PFSK-1 (cell line): ENCODE measurements at regions not wholly inside any gene's neighbourhood (a gene's known extent, or its start where the extent isn't known, plus 50 kb on each side); places are given as distances from the start of the nearest gene placed in this dataset.

Experiments
- FOXP2 ChIP-seq: optimal IDR thresholded peaks from 2 replicates; pipeline ENCODE3; 2011; ENCODE audit warnings: borderline replicate concordance, control low read depth, inconsistent platforms; ENCODE audit not compliant: insufficient read depth; ENCODE audit errors: extremely low read length, extremely low read depth
- POLR2AphosphoS5 ChIP-seq: IDR thresholded peaks from 2 replicates; pipeline ENCODE4 v1.6.1; 2012; ENCODE audit warnings: low read depth, mild to moderate bottlenecking, control low read depth, low read length, moderate library complexity
- SIN3A ChIP-seq: IDR thresholded peaks from 2 replicates; pipeline ENCODE4 v1.6.1; 2012; ENCODE audit warnings: mild to moderate bottlenecking, low read length, moderate library complexity, borderline replicate concordance; ENCODE audit not compliant: insufficient read depth
- TAF1 ChIP-seq: IDR thresholded peaks from 2 replicates; pipeline ENCODE4 v1.6.1; 2012; ENCODE audit warnings: low read length, control low read depth, borderline replicate concordance; ENCODE audit not compliant: insufficient read depth
- TF ChIP-seq, protein P1 (sequence below), 2 experiments: IDR thresholded peaks; 2 replicates each; pipeline versions ENCODE4 v1.6.1 to v1.8.0; 2011 to 2012; ENCODE audit warnings: low read depth in 2 of 2, low read length in 2 of 2, control low read depth in 1 of 2, inconsistent platforms in 1 of 2, mild to moderate bottlenecking in 1 of 2, moderate library complexity in 1 of 2; ENCODE audit not compliant: insufficient read depth in 1 of 2

DNA sequence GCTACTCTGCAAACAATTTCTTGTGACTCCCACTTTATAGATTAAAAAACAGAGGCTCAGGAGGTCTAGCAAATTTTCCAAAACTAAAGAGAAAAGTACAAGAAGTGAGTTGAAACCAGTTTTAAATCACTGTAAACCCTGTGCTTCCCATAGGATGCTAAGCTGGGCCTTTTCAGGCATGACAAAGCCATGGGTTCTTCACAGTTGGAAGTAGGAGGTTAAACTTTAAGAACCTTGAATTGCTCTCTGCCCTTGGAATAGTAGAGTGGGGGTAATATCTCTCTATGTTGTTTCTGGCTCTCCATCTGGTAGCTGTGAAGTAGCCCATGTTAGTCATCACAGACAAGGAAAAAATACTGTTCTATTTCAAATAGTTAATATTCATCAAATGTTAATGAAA is 193.6 kb upstream of the SATB1 start:
- TF ChIP-seq POLR2AphosphoS5, result no peak
- TF ChIP-seq FOXP2, result no peak
- TF ChIP-seq, protein P1, sequence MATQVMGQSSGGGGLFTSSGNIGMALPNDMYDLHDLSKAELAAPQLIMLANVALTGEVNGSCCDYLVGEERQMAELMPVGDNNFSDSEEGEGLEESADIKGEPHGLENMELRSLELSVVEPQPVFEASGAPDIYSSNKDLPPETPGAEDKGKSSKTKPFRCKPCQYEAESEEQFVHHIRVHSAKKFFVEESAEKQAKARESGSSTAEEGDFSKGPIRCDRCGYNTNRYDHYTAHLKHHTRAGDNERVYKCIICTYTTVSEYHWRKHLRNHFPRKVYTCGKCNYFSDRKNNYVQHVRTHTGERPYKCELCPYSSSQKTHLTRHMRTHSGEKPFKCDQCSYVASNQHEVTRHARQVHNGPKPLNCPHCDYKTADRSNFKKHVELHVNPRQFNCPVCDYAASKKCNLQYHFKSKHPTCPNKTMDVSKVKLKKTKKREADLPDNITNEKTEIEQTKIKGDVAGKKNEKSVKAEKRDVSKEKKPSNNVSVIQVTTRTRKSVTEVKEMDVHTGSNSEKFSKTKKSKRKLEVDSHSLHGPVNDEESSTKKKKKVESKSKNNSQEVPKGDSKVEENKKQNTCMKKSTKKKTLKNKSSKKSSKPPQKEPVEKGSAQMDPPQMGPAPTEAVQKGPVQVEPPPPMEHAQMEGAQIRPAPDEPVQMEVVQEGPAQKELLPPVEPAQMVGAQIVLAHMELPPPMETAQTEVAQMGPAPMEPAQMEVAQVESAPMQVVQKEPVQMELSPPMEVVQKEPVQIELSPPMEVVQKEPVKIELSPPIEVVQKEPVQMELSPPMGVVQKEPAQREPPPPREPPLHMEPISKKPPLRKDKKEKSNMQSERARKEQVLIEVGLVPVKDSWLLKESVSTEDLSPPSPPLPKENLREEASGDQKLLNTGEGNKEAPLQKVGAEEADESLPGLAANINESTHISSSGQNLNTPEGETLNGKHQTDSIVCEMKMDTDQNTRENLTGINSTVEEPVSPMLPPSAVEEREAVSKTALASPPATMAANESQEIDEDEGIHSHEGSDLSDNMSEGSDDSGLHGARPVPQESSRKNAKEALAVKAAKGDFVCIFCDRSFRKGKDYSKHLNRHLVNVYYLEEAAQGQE (IDR thresholded peaks at IDR 0.05; ENCODE audit: insufficient read depth in 1 of 2, low read depth in 2 of 2, low read length in 2 of 2), result no peak
- TF ChIP-seq TAF1, result no peak
- no peak for TF ChIP-seq SIN3A

DNA sequence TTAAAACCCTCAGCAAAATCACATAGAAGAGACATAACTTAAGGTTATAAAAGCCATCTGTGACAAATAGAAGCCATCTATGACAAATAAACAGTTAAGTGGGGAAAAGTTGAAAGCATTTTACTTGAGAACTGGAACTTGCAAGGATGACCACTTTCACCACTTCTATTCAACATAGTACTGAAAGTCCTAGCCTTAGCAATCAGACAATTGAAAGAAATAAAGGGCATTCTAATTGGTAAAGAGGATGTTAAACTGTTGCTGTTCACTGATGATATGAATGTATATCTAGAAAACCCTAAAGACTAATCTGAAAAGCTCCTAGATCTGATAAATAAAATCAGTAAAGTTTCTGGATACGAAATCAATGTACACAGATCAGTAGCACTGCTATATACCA is 186.9 kb upstream of the SATB1 start:
- TF ChIP-seq, protein P1 (IDR thresholded peaks at IDR 0.05; ENCODE audit: insufficient read depth in 1 of 2, low read depth in 2 of 2, low read length in 2 of 2), result no peak
- no peak for TF ChIP-seq SIN3A

GRCh38 chr3:18609187-18609586 is 184.0 kb upstream of the SATB1 start:
- TF ChIP-seq FOXP2 (no peak), POLR2AphosphoS5 (no peak), SIN3A (no peak), TAF1 (no peak)
- TF ChIP-seq, protein P1 (IDR thresholded peaks at IDR 0.05; ENCODE audit: insufficient read depth in 1 of 2, low read depth in 2 of 2, low read length in 2 of 2), result no peak

DNA sequence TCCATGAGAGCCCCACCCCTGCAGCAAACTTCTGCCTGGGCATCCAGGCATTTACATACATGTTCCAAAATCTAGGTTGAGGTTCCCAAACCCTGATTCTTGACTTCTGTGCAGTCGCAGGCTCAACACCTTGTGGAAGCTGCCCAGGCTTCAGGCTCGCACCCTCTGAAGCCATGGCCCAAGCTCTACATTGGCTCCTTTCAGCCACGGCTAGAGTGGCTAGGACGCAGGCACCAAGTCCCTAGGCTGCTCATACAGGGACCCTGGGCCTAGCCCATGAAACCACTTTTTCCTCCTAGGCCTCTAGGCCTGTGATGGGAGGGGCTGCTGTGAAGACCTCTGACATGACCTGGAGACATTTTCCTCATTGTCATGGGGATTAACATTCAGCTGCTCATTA is 172.8 kb upstream of the SATB1 start:
- no peak for TF ChIP-seq FOXP2
- TF ChIP-seq SIN3A, result no peak
- TF ChIP-seq, protein P1 (IDR thresholded peaks at IDR 0.05; ENCODE audit: insufficient read depth in 1 of 2, low read depth in 2 of 2, low read length in 2 of 2), result no peak
- TF ChIP-seq POLR2AphosphoS5, result no peak
- TF ChIP-seq TAF1, result no peak

DNA sequence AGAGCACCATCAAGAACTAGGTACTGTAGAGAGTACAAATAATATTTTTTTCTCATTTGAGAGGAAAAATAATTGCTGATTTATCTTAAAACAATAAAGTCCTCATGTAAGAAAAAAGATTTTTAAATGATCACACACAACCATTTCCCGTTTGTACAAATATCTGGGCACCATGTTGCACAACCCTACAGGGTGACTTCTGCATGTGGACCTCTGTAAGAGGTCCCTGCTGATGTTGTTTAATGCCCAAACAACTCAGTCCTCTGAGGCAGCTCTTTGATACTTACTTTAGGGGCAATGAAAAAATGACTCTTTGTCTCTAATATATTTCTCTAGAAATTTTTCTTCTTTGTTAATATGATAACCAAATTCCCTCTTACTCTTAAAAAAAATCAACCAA is 168.1 kb upstream of the SATB1 start:
- TF ChIP-seq FOXP2 (no peak), SIN3A (no peak), POLR2AphosphoS5 (no peak), TAF1 (no peak)
- TF ChIP-seq, protein P1 (IDR thresholded peaks at IDR 0.05; ENCODE audit: insufficient read depth in 1 of 2, low read depth in 2 of 2, low read length in 2 of 2), result no peak
